NCI-H187 (cell line): ENCODE measurements at regions not wholly inside any gene's neighbourhood (a gene's known extent, or its start where the extent isn't known, plus 50 kb on each side); places are given as distances from the start of the nearest gene placed in this dataset.

Experiments used
- DNase-seq, 2 experiments: peaks; one replicate each; lab custom pipeline; 2025; lab: John Stamatoyannopoulos, UW

DNA sequence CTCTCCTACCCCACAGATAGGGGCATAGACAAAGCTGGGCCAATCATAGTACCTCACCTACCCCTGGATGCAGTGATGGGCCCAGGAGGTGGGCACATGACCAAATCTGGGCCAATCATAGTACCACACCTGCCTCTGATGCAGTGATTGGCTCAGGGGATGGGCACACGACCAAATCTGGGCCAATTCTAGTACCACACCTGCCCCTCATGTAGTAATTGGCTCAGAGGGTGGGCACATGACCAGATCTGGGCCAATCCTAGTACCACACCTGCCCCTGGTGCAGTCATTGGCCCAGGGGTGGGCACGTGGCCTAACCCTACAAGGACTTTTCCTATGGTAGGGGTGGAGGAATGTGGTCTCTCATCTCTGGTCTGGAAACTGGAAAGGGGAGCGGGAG is 56.9 kb upstream of the MEF2A start:
- no peak for DNase-seq

DNA sequence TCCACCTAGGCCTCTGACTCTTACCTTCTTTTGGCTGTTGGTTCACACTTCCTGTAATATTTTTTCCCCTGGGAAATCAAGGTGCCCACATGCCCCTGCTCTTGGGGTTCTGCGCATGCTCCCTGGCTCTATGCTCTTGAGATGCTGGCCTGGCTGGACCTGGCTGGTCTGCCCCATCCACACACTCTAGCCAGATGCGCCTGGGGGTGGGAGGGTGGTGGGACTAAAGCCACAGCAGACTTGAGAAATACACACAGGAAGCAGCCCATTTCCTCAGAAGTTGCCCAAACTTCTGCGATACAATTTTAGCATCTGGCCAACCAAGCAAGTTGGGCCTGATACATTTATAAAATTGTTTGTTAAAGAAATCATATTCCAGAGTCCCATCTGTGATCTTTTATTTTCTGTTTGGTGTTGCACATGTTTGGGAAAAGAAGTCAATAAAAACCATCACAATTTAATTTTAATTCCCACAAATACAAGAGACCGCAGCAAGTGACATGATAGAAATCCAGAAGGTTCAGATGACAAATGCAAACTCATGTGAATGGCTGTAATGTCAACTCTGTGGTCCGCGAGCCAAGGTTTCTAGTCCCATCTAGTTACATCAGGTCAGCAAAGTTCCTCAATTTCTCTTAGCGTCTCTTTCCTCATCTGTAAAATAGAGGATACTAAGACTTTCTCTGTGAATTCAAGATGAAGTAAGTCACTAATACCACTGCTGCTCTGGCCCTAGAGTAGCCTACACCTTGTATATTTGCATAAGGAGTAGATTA is 55.9 kb upstream of the MEF2A start:
- no peak for DNase-seq

GRCh38 chr15:99511531-99511865 is 54.3 kb upstream of the MEF2A start:
- no peak for DNase-seq

- DNase-seq = peak in 1 of 2 experiments; percentile 17
Observed at GRCh38 chr15:99511866-99512661, 53.7 kb upstream of the MEF2A start.

DNA sequence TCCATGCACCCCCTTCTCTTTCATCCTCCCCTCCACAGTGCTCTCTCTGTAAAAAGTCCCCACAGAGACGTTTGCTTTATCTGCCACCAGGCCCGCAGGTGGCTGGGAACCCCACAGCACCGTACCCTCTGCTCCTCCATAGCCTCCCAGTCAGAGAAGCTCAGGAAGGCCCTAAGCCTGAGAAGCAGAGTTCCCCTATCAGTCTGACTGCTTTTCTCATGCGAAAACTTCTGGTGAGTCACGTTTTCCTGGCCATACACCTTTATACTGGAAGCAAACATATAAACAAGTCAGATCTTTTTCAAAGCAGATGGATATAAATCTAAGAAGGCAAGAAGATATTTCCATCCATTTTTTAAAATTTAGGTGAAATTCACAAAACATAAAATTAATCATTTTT is 51.5 kb upstream of the MEF2A start:
- no peak for DNase-seq
